A673 (cell line): ENCODE measurements at regions not wholly inside any gene's neighbourhood (a gene's known extent, or its start where the extent isn't known, plus 50 kb on each side); places are given as distances from the start of the nearest gene placed in this dataset.

ENCODE experiments used
- BruUV-seq: library from RNA; stranded (reverse); fragments of 400-500 nt; replicated peaks from 2 replicates; lab custom pipeline; 2021; lab: Mats Ljungman, UMichigan
- CTCF ChIA-PET: fragments of 300-600 bp; sonication (Branson Sonifier 250); formaldehyde crosslinking; loops from one replicate; lab custom pipeline; 2022; ENCODE audit warnings: antibody characterized with exemption; lab: Charles Lee
- POLR2A ChIA-PET: fragments of 300-600 bp; sonication (Branson Sonifier 250); formaldehyde crosslinking; loops from one replicate; lab custom pipeline; 2022; ENCODE audit warnings: antibody characterized with exemption; ENCODE audit not compliant: low non-redundant PET; lab: Charles Lee
- DNase-seq: peaks from one replicate; pipeline ENCODE4 v3.0.0-alpha.2; 2015; ENCODE audit warnings: low spot score
- H3K27ac ChIP-seq: fragments of 200-600 bp; sonication (generic); 2 replicates; pipeline ENCODE4 v1.5.1; 2016; ENCODE audit warnings: mixed run types, low read depth, mild to moderate bottlenecking, mixed read lengths, antibody characterized with exemption, low read length; ENCODE audit not compliant: poor library complexity, severe bottlenecking
- H3K27me3 ChIP-seq: fragments of 200-600 bp; sonication (generic); replicated peaks from 2 replicates; pipeline ENCODE4 v1.6.1; 2017; ENCODE audit warnings: mixed run types, low read depth, mild to moderate bottlenecking, mixed read lengths, antibody characterized with exemption, low read length; ENCODE audit not compliant: insufficient read depth, poor library complexity
- H3K36me3 ChIP-seq: fragments of 200-600 bp; sonication (generic); 2 replicates; pipeline ENCODE4 v1.6.1; 2016; ENCODE audit warnings: mixed run types, mild to moderate bottlenecking, mixed read lengths, antibody characterized with exemption, low read length; ENCODE audit not compliant: insufficient read depth, poor library complexity, severe bottlenecking
- H3K4me1 ChIP-seq: fragments of 200-600 bp; sonication (generic); 2 replicates; pipeline ENCODE4 v1.6.1; 2017; ENCODE audit warnings: mixed run types, mild to moderate bottlenecking, mixed read lengths, antibody characterized with exemption, low read length; ENCODE audit not compliant: insufficient read depth, poor library complexity, severe bottlenecking
- H3K4me3 ChIP-seq: fragments of 200-600 bp; sonication (generic); 2 replicates; pipeline ENCODE4 v1.5.1; 2016; ENCODE audit warnings: low read depth, mixed run types, mild to moderate bottlenecking, mixed read lengths, low read length; ENCODE audit not compliant: poor library complexity, severe bottlenecking
- H3K9me3 ChIP-seq: fragments of 200-600 bp; sonication (generic); 2 replicates; pipeline ENCODE4 v1.6.1; 2016; ENCODE audit warnings: mixed run types, low read depth, mild to moderate bottlenecking, mixed read lengths, antibody characterized with exemption, low read length; ENCODE audit not compliant: poor library complexity, severe bottlenecking
- CTCF ChIP-seq: fragments of 300-800, 200-600 bp; sonication (generic); conservative IDR thresholded peaks from 2 replicates; pipeline ENCODE4 v1.5.1; 2017; ENCODE audit warnings: low read depth, mild to moderate bottlenecking, antibody characterized with exemption, low read length, moderate library complexity, mixed read lengths
- EZH2 ChIP-seq: fragments of 200-600 bp; sonication (generic); IDR thresholded peaks from 2 replicates; pipeline ENCODE4 v1.6.1; 2017; ENCODE audit warnings: borderline replicate concordance, low read depth, mild to moderate bottlenecking, mixed read lengths, antibody characterized with exemption, low read length; ENCODE audit not compliant: poor library complexity, severe bottlenecking
- intact Hi-C: fragments of 100-400 bp; cut with micrococcal nuclease; formaldehyde crosslinking; loops from one replicate; pipeline ENCODE4 v1.10.0; 2022; ENCODE audit not compliant: unreplicated experiment

GRCh38 chr2:122191331-122191730 lies 435.9 kb downstream of the TSN start:
- intact Hi-C loops = loop anchor here (1.0 to 5.0 kb wide), 4 partner anchors 136 to 557 kb away; no protein-coding TSS in a partner anchor
- ChIA-PET CTCF (interaction anchor here (1.0 to 1.3 kb wide), 2 partner anchors 12 to 294 kb away, joined by 4 to 7 read pairs; no protein-coding TSS in a partner anchor), POLR2A (no interaction called here)
- Histone ChIP-seq H3K4me3 (no peak overlapping the region), H3K27me3 (no peaks in the 10 kb centered on the region), H3K27ac (peak overlapping the region; percentile 12), H3K36me3 (no peaks in the 10 kb centered on the region), H3K4me1 (peaks cover 44% of the 10 kb centered on the region), H3K9me3 (no peaks in the 10 kb centered on the region)
- peak; percentile 90 for TF ChIP-seq CTCF
- no peak for TF ChIP-seq EZH2
- no TSS peak for BruUV-seq
- DNase-seq = peak; percentile 91

GRCh38 chr2:122193622-122194021 lies 438.2 kb downstream of the TSN start:
- H3K27me3 ChIP-seq = no peaks in the 10 kb centered on the region
- no peaks in the 10 kb centered on the region for H3K9me3 ChIP-seq
- peaks cover 44% of the 10 kb centered on the region for H3K4me1 ChIP-seq
- CTCF ChIA-PET = no interaction called here
- intact Hi-C loops = loop anchor here (1.0 to 5.0 kb wide), 3 partner anchors 134 to 218 kb away; no protein-coding TSS in a partner anchor
- no peak overlapping the region for H3K4me3 ChIP-seq
- no TSS peak for BruUV-seq
- POLR2A ChIA-PET = no interaction called here
- peak; percentile 68 for DNase-seq
- H3K36me3 ChIP-seq = no peaks in the 10 kb centered on the region
- TF ChIP-seq CTCF (no peak), EZH2 (no peak)
- H3K27ac ChIP-seq = peak overlapping the region; percentile 69

GRCh38 chr2:122194546-122194945 lies 439.1 kb downstream of the TSN start:
- no TSS peak for BruUV-seq
- intact Hi-C loops = loop anchor here (5.0 kb wide), 2 partner anchors 133 to 173 kb away; no protein-coding TSS in a partner anchor
- CTCF ChIA-PET = no interaction called here
- POLR2A ChIA-PET = interaction anchor here (0.6 kb wide), 1 partner anchor 305 kb away, joined by 6 read pairs; no protein-coding TSS in a partner anchor
- TF ChIP-seq EZH2 = no peak
- no peak for TF ChIP-seq CTCF
- DNase-seq = peak; percentile 60
- Histone ChIP-seq H3K9me3 (no peaks in the 10 kb centered on the region), H3K27me3 (no peaks in the 10 kb centered on the region), H3K4me3 (no peak overlapping the region), H3K27ac (peak overlapping the region; percentile 69), H3K36me3 (no peaks in the 10 kb centered on the region), H3K4me1 (peaks cover 44% of the 10 kb centered on the region)
